Adrenal gland (tissue), 9 donors: ENCODE measurements at regions not wholly inside any gene's neighbourhood (a gene's known extent, or its start where the extent isn't known, plus 50 kb on each side); places are given as distances from the start of the nearest gene placed in this dataset.

Experiments used
- DNase-seq, 7 donors: peaks; one replicate each; pipeline ENCODE4 v3.0.0-alpha.2; 2019 to 2020
- H3K27ac ChIP-seq, 5 donors: fragments of 200-600 bp; sonication (generic) in 4 of 5; 1 replicate in 3 of 5; 2 replicates in 2 of 5; pipeline versions ENCODE4 v1.5.1 to v1.8.0; 2016 to 2020; ENCODE audit warnings: mild to moderate bottlenecking in 1 of 5
- H3K27me3 ChIP-seq: fragments of 200-600 bp; 2 replicates; pipeline ENCODE4 v1.8.0; 2021
- H3K36me3 ChIP-seq, 2 donors: fragments of 200-600 bp; replicated peaks in 1 of 2; 1 replicate in 1 of 2; 2 replicates in 1 of 2; pipeline versions ENCODE4 v1.5.1 to v1.8.0; 2018 to 2022
- H3K4me1 ChIP-seq, 2 donors: fragments of 200-600 bp; replicated peaks in 1 of 2; 1 replicate in 1 of 2; 2 replicates in 1 of 2; pipeline versions ENCODE4 v1.5.1 to v1.8.0; 2018 to 2021
- H3K4me3 ChIP-seq, 4 donors: fragments of 200-600 bp; sonication (generic) in 3 of 4; one replicate each; pipeline ENCODE4 v1.5.1; 2016 to 2018
- H3K9me3 ChIP-seq, 3 donors: fragments of 200-600 bp; sonication (generic) in 1 of 3; replicated peaks in 1 of 3; 1 replicate in 2 of 3; 2 replicates in 1 of 3; pipeline versions ENCODE4 v1.5.1 to v1.8.0; 2016 to 2021
- CTCF ChIP-seq, 6 experiments: fragments of 450-650 bp in 4 of 6; fragments of 200-600 bp in 2 of 6; sonication (generic) in 1 of 6; IDR thresholded peaks; 1 replicate in 5 of 6; 2 replicates in 1 of 6; pipeline versions ENCODE4 v1.5.1 to v1.8.0; 2016 to 2021; ENCODE audit warnings: antibody characterized with exemption in 6 of 6, mild to moderate bottlenecking in 2 of 6, moderate library complexity in 1 of 6
- POLR2A ChIP-seq, 2 donors: fragments of 450-650 bp; IDR thresholded peaks; one replicate each; pipeline ENCODE4 v1.6.1; 2017; ENCODE audit warnings: antibody characterized with exemption in 2 of 2, mild to moderate bottlenecking in 2 of 2, moderate library complexity in 1 of 2
- WGBS, 4 donors: extraction: QIAGEN DNeasy Blood & Tissue Kit in 2 of 4; methylation state at CpG; one replicate each; pipeline versions ENCODE4 v1.1.5 to v1.1.7; 2013 to 2017; 5-methylcytosine and 5-hydroxymethylcytosine counted together
- intact Hi-C, 2 donors: fragments of 100-400 bp; cut with DNase I; formaldehyde crosslinking; loops; one replicate each; pipeline versions ENCODE4 v1.14.1 to v1.15.0; 2022 to 2023
- donor health status: healthy with polysubstance abuse.
- donor health status: Bipolar disorder and iron deficiency.
- donor health status: DM: yes; HTN: yes; CAD: no.
- donor health status: DM: no; HTN: no; CAD: no.
- donor health status: DM: no; HTN: no; CAD: no.

- Histone ChIP-seq H3K9me3 (no peaks in the 10 kb centered on the region), H3K27me3 (no peaks in the 10 kb centered on the region), H3K36me3 (no peaks in the 10 kb centered on the region), H3K4me3 (no peak overlapping the region), H3K4me1 (peaks cover 0 to 6% of the 10 kb centered on the region in 2 donors), H3K27ac (peak overlapping the region; percentile 37 to 89 (median 53))
- TF ChIP-seq CTCF (IDR thresholded peaks at IDR 0.05), result no peak
- TF ChIP-seq POLR2A (IDR thresholded peaks at IDR 0.05), result no peak
- intact Hi-C loops, result no loop called here
- DNase-seq, result peak in 6 of 7 donors; percentile 19 to 56 (median 40)
- 43 to 56% (median 53%) methylated on average over 5 of the region's 5 CpGs for WGBS, 4 donors
These were observed 75.6 kb downstream of the TRIML1 start for GRCh38 chr4:188214861-188215260.

GRCh38 chr4:188218392-188218791 lies 79.2 kb downstream of the TRIML1 start:
- Histone ChIP-seq H3K4me3 (no peak overlapping the region), H3K4me1 (peaks cover 0 to 6% of the 10 kb centered on the region in 2 donors), H3K36me3 (no peaks in the 10 kb centered on the region), H3K9me3 (no peaks in the 10 kb centered on the region), H3K27ac (no peak overlapping the region), H3K27me3 (no peaks in the 10 kb centered on the region)
- DNase-seq, result no peak
- TF ChIP-seq POLR2A (IDR thresholded peaks at IDR 0.05) (no peak), CTCF (IDR thresholded peaks at IDR 0.05) (no peak)
- 74 to 78% (median 77%) methylated on average over 16 to 28 of the region's 28 CpGs for WGBS, 4 donors
- intact Hi-C loops, result no loop called here

- 78 to 92% (median 85%) methylated on average over 4 of the region's 4 CpGs for WGBS, 4 donors
- no peaks in the 10 kb centered on the region for H3K9me3 ChIP-seq
- intact Hi-C loops, result no loop called here
- no peak for TF ChIP-seq POLR2A (IDR thresholded peaks at IDR 0.05)
- TF ChIP-seq CTCF (IDR thresholded peaks at IDR 0.05), result no peak
- no peak overlapping the region for H3K27ac ChIP-seq
- no peaks in the 10 kb centered on the region for H3K36me3 ChIP-seq
- no peaks in the 10 kb centered on the region for H3K27me3 ChIP-seq
- peaks cover 0 to 6% of the 10 kb centered on the region in 2 donors for H3K4me1 ChIP-seq
- DNase-seq, result no peak
- H3K4me3 ChIP-seq, result no peak overlapping the region
These were observed 80.8 kb downstream of the TRIML1 start for GRCh38 chr4:188220006-188220405.

DNA sequence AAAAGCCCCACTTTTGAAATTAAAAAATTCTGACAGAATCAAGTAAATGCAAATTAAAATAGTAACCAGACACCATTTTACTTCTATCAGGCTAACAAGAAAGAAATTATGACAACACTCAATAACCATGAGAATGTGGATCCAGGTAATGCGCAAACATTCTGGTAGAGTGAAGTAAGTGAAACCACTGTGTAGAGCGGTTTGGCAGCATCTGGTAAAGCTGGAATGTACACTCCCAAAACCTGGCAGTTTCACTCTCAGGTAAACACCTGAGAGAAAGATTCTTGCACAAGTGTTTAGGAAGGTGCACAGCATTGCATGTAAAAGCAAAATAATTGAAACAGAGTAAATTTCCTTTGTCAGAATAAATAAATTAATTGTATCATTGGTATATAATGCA lies 81.8 kb downstream of the TRIML1 start:
- Histone ChIP-seq H3K36me3 (no peaks in the 10 kb centered on the region), H3K27ac (no peak overlapping the region), H3K4me3 (no peak overlapping the region), H3K4me1 (no peaks in the 10 kb centered on the region), H3K27me3 (no peaks in the 10 kb centered on the region), H3K9me3 (no peaks in the 10 kb centered on the region)
- 90 to 100% (median 95%) methylated on average over 2 of the region's 2 CpGs for WGBS, 4 donors
- intact Hi-C loops, result no loop called here
- no peak for DNase-seq
- no peak for TF ChIP-seq POLR2A (IDR thresholded peaks at IDR 0.05)
- TF ChIP-seq CTCF (IDR thresholded peaks at IDR 0.05), result no peak
